Astrocyte (in vitro differentiated cells and primary cell): ENCODE measurements at regions not wholly inside any gene's neighbourhood (a gene's known extent, or its start where the extent isn't known, plus 50 kb on each side); places are given as distances from the start of the nearest gene placed in this dataset.

Experiments
- EZH2 ChIP-seq: IDR thresholded peaks from 2 replicates; pipeline ENCODE4 v1.6.1; 2012; ENCODE audit warnings: mild to moderate bottlenecking, low read length, inconsistent platforms; ENCODE audit not compliant: insufficient read depth
- TF ChIP-seq, protein P1 (sequence below): IDR thresholded peaks from 2 replicates; pipeline ENCODE4 v1.5.1; 2011; ENCODE audit warnings: low read depth, mild to moderate bottlenecking, inconsistent platforms, low read length, moderate library complexity; ENCODE audit not compliant: insufficient read depth

DNA sequence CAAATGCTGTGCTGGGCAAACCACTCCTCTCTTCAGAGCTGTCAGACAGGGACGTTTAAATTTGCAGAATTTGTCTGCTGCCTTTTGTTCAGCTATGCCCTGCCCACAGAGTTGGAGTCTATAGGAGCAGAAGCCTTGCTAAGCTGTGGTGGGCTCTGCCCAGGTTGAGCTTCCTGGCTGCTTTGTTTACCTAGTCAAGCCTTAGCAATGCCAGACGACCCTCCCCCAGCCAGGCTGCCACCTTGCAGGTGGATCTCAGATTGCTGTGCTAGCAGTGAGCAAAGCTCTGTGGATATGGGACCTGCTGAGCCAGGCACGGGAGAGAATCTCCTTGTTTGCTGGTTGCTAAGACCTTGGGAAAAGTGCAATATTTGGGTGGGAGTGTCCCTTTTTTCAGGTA, 314.9 kb downstream of the NNT start:
- TF ChIP-seq, protein P1, sequence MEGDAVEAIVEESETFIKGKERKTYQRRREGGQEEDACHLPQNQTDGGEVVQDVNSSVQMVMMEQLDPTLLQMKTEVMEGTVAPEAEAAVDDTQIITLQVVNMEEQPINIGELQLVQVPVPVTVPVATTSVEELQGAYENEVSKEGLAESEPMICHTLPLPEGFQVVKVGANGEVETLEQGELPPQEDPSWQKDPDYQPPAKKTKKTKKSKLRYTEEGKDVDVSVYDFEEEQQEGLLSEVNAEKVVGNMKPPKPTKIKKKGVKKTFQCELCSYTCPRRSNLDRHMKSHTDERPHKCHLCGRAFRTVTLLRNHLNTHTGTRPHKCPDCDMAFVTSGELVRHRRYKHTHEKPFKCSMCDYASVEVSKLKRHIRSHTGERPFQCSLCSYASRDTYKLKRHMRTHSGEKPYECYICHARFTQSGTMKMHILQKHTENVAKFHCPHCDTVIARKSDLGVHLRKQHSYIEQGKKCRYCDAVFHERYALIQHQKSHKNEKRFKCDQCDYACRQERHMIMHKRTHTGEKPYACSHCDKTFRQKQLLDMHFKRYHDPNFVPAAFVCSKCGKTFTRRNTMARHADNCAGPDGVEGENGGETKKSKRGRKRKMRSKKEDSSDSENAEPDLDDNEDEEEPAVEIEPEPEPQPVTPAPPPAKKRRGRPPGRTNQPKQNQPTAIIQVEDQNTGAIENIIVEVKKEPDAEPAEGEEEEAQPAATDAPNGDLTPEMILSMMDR = no peak
- TF ChIP-seq EZH2 = no peak
